HG03378 (cell line): ENCODE measurements at regions not wholly inside any gene's neighbourhood (a gene's known extent, or its start where the extent isn't known, plus 50 kb on each side); places are given as distances from the start of the nearest gene placed in this dataset.

Experiments
- ATAC-seq: cut with Tn5 transposase; IDR thresholded peaks from one replicate; pipeline ENCODE4 v1.9.1; 2021; ENCODE audit warnings: mild to moderate bottlenecking, moderate library complexity; ENCODE audit not compliant: unreplicated experiment

DNA sequence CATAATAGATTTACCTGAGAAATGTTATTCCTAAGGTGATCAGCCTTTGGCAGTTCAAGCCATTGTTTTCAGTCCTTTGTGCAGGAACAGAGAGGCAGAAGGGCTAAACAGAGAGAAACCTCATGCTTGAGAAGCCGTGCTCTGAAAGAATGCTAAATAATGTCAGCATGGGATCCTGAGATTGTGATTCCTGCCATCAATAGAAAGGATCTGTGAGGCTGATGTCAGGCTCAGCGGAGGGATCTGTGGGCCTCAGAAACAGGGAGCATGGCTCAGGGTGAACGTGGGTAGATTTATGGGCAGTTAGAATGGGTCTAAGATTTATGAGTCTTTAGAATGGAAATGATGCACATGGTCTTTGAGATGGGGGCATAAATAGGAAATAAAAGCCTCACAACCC, 439.2 kb upstream of the IGFBP3 start:
- ATAC-seq: no peak

DNA sequence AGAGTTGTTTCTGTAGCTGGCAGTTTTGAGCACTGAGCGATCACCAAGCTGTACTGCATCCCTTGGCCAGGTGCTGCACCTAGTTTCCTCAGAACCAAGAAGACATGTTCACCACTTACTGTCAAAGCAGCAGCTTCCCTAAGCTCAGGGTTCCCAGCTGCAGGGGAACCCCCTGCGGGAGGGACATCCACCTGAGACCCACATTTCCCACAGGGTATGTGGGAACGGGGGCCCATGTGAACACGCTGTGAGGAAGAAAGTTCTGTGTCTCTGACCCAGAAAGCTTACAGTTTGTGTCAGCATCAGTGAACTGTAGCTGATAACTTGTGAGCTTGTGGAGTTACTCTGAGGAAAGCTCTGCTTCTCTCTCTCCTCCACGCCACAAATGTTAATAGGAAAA, 436.8 kb upstream of the IGFBP3 start:
- ATAC-seq: no peak

DNA sequence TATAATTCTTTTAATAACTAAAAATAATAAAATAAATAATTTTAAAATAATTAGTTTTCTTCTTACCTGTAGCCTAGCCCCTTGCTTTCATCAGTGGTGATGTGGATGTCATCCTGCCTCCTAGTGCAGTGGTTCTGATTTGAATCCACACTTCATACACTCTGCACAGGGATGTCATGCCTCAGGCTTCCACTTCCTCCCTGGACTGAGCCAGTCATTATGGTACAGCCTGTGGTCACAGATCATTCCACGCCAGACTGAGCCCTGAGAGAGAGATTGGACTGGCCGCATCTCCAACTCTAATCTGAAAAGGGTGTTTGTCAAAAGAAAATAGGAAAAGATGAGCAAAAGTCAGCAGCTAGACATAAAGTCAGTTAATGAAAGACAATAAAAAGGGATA, 436.2 kb upstream of the IGFBP3 start:
- ATAC-seq: no peak

DNA sequence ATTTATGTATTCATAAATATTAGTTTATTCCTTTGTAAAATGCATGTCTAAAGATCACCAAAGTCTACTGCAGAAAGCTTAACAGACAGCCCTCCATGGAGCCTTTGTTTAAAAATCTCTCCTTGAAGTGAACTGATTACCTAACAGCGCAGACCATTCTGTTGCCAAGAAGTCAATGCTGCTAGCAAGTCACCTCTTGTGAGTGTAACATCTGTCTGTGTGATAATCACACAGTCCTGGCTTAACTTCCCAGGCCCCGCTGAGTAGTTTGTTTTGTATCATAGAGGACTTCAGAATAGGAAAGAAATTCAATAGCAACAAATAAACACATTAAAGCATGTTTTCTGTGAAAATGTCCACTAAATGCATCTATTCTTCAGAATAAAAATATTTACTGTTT, 435.3 kb upstream of the IGFBP3 start:
- ATAC-seq: no peak

DNA sequence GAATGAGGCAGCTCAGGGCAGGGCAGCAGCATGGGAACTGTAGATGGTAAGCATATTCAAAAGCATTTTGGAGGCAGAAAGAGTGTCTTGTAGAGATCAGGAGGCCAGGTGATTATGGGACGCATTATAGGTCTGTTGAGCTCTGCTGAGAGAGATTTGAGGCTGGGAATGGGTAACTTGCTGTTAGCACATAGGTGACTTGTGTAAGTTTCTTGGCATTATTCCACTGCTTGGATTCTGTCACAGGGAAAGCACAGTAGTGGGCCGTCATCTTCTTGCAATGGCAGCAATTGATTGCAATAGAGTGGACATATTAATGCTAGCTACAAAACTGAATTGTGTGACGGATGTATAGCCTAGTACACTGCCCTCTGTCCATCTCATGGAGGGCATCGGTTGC, 434.3 kb upstream of the IGFBP3 start:
- no peak for ATAC-seq

DNA sequence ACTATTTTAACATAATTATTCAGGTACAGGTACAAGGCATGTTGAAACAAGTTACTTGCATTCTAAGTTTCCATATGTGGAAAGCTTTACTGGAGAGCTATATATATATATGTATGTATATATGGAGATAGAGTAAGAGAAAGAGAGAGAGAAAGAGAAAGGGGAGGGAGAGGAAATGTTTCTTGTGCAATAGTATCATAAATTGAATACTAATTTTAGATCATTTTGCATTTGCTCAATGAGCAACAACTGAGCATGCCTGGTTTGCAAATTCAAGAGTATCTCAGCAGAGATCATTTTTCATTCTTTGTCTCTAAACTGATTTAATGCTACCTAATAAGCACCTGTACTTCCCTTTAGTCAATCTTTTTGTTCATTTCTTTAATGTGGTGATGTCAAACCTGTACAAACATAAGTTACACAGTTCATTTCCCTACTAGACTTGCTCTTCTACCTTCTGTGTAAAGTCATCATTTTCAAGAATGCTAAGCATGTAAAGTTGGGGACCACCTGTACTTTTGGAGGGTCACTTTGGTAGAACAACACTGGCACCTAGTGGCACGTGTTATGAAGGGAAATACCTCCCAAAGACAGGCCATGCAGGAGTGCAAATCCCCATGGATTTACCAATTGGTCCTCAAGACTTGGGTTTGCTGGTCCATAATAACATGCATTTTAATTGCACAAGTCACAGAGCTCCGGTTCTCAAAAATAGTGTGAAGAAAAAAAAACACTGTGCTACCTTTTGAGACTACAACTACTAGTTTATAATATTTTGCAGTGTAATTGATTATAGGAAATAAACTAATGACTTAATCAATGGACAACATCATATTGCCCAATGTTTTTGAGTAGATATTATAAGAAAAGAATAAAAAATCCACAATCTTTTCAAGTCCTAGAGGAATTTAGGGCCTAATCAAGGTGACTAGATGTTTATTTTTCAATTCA, 431.2 kb upstream of the IGFBP3 start:
- ATAC-seq: no peak

DNA sequence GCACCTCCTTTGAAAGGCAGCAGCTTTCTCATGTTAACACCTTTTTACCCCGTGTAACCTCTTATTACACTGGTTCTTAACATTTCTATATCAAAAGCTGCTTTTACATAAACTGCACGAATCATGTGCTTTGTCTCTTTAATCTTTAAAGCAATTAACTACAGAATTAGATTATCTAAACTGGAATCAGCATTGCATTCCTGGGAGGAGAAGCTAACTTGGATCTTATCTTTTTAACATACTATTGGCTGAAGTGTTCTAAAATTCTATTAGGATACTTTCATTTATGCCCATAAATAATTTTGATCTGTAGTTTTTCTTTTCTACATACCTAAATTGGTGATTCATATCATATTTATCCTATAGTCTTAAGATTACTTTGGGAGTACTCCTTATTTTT, 428.4 kb upstream of the IGFBP3 start:
- ATAC-seq: no peak

DNA sequence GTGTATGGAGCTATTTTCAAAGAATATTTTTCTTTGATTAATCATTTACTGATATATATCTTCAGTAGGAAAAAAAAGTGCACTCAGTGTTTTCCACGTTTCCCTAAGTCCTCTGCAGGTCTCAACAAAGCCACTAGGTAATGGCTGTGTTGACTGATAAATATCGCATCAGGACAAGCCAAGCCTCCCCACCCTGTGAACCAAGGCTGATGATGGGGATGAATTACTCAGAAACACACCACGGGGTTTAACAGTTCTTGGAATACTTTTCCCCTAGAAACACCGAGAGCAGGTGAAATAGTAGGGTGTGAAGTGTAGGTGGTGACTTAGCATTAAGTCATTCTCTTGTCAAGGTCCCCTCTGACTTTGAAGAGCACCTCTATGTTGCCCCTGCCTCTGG, 423.5 kb upstream of the IGFBP3 start:
- ATAC-seq: no peak

DNA sequence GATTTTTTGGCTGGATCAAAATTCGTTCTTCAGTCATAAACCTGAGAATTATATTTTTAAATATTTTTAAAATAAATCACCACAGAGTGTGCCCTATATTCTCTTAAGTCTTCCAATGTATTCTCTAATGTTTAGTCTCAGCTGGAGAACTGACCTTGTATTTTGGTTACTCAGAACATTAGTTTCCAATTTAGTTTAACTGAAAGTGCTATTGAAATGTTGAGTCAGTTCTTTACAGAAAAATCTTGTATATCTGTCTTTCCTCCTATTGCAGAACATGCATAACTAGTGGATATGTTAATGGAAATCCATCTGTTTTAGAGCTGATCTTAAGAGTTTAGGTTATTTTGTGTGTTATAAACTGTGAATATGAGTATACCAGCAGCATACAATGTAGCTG, 422.7 kb upstream of the IGFBP3 start:
- no peak for ATAC-seq

DNA sequence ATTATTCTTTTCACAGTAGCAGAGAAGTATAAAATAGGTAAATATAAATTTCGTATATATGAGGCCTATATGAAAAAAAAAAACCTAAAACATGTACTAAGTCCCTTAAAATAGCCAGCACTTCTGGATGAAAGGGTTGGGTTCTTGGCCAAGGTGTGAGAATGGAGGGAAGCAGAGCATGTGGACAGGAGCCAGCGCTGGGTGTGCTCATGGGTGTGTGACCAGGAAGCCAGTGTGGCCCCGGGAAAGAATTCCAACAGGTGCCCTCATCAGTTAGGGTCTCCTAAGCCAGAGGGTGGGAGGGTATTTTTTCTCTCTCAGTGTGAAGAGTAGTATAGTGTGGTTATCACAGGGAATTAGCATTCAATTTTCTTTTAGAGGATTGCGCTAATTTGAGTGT, 401.9 kb upstream of the IGFBP3 start:
- ATAC-seq: no peak

DNA sequence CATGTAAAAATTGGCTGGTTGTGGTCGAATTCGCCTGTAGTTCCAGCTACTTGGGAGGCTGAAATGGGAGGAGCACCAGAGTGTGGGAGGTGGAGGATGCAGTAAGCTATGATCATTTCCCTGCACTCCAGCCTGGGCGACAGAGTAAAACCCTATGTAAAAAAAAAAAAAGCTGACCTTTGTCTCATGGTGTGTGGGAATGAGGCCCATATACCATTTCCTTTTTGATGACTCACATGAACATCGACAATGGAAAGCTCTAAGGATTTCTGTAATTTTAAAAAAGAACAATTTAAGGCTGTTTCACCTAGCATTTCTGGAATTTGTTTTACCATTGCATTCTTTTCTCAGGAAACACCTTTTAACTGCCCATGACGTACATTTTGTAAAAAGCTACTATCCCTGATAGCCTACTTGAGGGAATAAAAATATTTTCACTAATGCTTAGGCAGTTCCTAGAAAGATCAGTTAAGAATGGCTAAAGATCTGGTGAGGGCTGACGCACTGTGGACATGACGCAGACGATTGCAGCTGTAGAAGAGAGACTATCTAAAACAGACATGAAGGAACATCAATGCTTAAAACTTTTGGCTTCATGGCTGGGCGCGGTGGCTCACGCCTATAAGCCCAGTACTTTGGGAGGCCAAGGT, 400.6 kb upstream of the IGFBP3 start:
- ATAC-seq: no peak

DNA sequence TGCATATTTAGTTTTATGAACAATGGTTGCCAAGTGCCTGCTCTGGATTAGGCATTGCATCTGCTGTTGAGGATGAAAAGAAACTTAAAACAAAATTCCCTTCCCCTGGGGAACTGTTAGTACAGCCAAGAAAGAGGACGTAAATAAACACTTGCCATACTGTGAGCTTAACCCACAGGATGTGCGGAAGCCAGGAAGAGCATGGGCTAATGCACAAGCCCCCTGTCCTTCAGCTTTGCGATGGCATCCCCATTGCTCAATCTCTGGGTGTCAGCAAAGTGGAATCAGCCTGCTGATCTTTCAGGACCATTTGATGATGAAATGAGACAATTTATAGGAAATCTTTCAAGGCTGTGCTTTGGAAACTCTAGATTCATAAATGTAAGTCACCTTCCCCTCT, 399.9 kb upstream of the IGFBP3 start:
- no peak for ATAC-seq

DNA sequence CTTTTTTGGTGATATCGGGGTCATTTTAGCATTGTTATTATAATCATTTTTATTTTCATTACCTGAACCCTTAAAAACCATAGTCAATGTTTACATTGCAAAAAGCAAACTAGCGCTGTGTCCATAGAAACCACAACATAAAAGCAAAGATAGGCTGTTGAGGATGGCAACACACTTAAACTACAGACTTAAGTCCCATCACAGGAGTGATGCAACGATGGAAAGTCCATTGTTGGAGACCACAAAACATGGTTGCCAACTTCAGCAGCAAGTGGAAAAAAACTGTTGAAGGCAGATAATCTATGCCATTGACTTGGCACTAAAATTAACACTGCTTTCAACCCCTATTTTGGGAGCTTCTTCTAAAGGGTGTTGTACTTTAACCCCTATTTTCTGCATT, 398.8 kb upstream of the IGFBP3 start:
- ATAC-seq: no peak

DNA sequence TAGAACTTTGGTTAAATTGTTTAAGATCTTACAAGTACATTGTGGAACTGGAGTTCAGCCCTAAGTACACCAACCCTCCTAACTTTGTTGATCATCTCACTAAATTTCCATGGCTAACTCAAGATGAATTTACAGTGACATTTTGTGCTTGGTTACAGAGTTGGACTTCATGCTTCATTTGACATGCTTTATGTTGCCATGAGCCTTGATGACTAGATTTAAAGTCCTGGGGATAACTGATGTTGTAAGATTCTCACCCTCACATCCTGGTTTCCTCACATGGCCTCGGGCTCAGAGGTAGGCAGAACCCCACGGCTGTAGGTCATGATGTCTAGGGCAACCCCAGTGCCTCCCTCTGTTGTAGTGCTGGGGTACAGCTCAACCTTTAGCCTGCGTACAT, 397.2 kb upstream of the IGFBP3 start:
- ATAC-seq: no peak

DNA sequence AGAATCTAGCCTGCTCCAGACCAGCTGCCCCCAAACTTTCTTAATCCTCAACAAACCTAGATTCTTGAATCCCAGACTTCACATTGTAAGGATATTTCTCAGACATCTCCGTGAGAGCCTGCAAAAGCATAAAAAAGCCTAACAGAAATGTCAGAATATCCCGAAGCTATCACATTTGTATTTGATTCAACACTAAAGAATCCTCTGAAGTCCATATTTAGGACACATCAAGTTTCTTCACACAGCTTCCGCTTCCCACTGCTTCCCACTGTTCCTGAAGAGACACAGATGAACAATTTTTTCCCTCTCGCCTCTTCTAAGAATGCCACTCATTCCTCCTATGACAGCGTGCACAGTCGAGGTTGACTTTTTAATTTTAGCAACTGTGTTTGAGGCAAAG, 396.2 kb upstream of the IGFBP3 start:
- no peak for ATAC-seq

DNA sequence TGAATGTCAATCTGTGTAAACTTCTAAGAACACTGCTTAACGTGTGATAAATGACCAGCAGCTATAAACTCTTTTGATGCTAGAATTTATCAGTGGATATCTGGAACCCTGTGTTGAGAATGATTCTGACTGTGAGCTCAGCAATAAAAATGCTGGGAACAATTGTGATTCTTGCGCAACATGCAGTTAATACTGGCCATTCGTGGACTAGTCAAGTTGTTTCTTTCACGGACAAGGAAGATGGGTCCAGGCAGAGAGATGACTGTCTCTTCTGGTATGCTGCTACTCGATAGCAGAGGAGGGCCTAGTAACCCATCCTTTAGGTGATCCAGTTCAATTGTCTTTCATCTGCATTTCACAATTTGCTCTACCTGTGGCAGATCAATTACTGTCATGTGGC, 394.8 kb upstream of the IGFBP3 start:
- ATAC-seq: no peak

DNA sequence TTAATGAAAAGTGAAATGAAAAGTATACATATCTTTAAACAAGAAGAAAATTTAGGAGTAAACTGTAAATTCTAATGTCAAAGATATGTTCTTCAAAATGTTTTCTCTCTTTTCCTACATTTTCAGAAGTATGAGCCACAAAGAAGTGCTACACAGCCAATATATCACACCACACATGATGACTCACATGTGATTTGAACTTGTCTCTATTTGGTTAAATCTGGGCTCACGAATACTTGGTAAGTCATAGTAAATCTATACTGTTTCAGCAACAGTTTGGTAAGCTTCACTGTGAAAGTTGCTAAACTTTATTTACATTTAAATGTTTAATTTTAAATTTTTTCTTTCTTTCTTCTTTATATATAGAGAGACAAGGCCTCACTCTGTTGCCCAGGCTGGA, 380.6 kb upstream of the IGFBP3 start:
- ATAC-seq: no peak

DNA sequence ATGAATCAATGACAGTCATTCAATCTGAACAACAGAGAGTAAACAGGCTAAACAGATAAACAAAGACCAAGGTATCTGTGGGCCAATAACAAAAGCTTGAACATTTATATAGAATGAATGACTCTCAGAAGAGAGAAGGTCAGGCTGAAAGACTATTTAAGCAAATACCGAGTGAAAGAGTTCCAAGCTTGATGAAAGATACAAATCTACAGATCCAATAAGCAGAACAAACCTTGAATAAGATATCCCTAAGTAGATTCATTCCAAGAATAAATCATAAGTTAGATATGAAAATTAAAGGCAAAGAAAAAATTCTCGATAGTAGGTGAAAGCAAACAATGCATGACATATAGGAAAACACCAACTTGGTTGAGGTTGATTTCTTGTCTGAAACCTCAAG, 376.4 kb upstream of the IGFBP3 start:
- ATAC-seq: no peak

DNA sequence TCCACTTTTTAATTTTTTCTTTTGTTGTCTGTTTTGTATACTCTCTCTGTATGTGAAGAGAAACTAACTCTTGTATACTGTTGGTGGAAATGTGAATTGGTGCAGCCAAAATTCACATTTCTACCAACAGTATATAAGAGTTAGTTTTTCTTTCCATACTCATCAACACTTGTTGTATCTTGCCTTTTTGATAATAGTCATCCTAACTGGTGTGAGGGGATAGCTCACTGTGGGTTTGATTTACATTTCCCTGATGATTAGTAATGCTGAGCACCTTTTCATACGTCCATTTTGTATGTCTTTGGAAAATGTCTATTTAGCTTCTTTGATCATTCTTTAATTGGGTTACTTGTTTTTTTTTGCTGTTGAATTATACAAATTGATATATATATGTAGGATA, 375.5 kb upstream of the IGFBP3 start:
- no peak for ATAC-seq

DNA sequence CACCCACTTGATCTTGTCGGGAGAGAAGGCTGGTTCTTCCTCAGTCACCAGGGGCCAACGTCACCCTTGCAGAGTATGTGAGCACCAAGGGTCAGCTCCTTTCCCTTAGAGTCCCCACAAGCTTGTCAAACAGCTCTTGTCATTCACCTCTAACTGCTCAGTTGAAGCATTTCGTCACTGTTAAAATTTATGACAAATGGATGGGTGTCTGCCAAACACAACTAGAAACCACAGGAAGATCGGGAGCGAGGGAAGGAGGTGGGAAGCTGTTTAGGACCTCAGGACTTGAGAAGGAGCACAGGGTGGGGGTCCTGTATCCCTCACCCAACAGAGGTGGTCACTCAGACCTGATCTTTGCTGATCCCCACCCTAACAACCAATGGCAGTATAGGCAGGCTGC, 373.3 kb upstream of the IGFBP3 start:
- ATAC-seq: no peak

DNA sequence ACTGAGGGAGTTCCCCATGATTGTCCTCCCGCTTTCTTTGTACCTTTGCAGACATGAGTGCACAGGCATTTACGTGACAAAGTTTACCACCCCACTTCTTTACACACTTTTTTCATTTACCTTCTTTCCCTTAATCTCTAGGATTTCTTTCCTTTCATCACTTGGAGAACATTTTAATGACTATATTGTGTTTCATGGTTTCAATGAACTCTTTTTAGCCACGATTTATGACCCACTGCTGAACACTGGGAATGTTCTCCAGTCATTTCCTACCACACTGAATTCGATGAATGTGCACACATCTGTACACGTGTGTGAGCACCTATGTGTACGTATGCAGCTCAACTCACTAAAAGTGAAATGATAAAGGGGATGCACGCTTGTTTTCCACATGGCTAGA, 371.7 kb upstream of the IGFBP3 start:
- ATAC-seq: no peak

DNA sequence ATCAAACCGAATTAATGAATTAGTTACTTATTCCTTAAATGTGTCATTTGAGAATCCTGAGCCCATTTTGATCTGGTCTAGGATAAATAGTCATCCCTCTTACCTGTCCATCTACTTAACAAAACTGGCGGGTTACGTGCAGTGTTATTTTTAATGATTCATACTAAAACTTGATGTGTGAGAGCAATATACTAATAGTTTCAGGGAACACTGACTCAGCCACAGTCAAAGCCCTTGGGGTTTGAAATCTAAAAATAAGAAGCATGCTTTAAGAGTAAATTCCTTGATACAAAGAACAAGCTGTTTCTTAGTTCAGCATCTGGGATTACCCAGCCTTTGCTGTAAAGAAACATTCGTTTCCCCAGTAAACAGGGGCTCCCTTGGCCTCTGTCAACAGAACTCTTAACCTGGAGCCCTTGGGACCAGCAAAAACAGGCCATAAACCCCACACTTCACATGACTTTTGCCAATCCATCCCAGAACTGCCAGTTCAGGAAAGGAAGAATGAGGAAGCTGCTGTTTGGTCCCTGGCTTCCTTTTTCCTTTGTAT, 370.6 kb upstream of the IGFBP3 start:
- peak; percentile 83 for ATAC-seq
